Stimulated activated CD8-positive, alpha-beta memory T cell treated with anti-CD3 and anti-CD28 coated beads, Interleukin-2, amount 100 ng/mL, for 1 hour (primary cell): ENCODE measurements at regions not wholly inside any gene's neighbourhood (a gene's known extent, or its start where the extent isn't known, plus 50 kb on each side); places are given as distances from the start of the nearest gene placed in this dataset.
"Not testable (repeated sequence)": the region's sequence is repeated elsewhere in the genome, so short reads cannot be mapped to it uniquely, and the experiment has no call there.

Experiments used
- DNase-seq, 2 donors: peaks; one replicate each; pipeline ENCODE4 v3.0.0-alpha.2; 2020; ENCODE audit warnings: low read depth in 2 of 2

DNA sequence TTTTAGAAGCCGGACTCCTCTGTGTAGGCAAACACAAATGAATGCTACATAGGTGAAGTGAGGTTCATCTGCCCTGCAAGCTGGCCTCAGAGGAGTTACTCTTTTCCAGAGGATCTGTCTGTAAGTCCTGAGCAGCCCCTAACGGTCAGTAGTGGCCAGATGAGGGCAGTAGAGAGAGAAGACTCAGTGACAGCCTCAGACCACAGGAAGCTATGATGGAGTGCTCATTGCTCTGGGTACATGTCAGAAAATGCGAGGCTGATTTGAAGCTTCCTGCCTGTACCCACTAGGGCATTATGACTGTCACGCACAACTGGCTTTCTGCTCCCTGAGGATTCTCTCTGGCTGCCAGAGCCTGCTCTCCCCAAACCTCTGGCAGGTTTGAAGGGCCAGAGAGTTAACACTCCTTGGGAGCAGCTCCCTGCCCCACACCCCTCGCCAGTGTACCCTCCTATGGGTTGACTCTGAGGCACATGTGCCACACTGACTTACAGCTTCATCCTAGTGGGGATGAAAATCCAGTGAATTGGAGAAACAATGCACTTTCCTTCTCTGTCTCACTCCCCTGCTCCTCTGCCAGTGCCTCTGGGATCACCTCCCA lies 141.5 kb downstream of the GABRG2 start:
- DNase-seq = no peak

DNA sequence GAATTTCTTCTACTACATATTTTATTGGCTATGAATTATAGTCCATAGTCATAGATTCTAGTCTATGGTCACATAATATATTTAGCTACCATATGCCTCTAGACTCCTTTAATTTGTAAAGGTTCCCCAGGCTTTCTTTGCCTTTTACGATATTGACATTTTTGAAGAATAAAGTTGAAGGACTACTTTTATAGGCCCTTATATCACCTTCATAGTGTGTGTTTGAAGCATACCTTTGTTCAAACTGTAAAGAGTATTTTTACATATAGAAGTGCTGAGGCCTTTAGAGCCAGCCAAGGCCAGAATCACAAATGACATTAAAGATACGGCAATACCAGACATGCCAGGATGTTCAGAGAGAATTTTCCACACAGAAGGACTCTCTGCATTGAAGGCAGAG lies 147.0 kb downstream of the GABRG2 start:
- no peak for DNase-seq

- no peak for DNase-seq
Observed at GRCh38 chr5:162217037-162217436, 149.5 kb downstream of the GABRG2 start.

DNA sequence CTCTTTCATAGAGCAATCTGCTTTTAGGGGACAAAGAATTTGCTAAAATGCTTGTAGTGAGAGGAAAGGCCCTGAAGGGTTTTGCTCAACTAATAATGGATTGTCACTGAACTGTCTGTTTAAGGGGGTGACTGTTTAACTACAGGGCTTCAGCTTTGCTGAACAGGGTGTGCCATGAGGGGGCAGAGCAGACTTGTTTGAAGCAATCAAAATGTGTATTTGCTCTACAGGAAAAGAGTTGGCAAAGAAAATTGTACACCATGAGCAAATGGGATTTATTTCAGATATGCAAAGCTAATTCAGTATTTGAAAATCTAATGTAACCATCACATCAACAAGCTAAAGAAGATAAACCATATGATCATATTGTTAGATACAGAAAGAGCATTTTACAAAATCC lies 154.3 kb downstream of the GABRG2 start:
- DNase-seq = no peak

- DNase-seq = no peak
Observed at GRCh38 chr5:162227075-162227474, 159.5 kb downstream of the GABRG2 start.

GRCh38 chr5:162230348-162230747 lies 162.8 kb downstream of the GABRG2 start:
- no peak for DNase-seq

DNA sequence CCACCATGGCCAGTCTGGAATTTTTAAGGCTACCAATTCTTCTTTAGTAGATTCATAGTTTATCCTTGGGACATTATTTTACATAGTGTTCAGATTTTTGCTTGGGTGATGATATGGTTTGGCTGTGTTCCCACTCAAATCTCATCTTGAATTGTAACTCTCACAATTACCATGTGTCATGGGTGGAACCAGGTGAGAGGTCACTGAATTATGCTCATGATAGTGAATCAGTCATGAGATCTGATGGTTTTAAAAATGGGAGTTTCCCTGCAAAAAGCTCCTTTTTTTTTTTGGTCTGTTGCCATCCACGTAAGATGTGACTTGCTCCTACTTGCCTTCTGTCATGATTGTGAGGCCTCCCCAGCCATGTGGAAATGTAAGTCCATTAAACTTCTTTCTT lies 163.9 kb downstream of the GABRG2 start:
- DNase-seq = no peak

- no peak for DNase-seq
Observed at GRCh38 chr5:162240734-162241133, 173.2 kb downstream of the GABRG2 start.

GRCh38 chr5:162242416-162242815 lies 174.8 kb downstream of the GABRG2 start:
- DNase-seq = no peak

DNA sequence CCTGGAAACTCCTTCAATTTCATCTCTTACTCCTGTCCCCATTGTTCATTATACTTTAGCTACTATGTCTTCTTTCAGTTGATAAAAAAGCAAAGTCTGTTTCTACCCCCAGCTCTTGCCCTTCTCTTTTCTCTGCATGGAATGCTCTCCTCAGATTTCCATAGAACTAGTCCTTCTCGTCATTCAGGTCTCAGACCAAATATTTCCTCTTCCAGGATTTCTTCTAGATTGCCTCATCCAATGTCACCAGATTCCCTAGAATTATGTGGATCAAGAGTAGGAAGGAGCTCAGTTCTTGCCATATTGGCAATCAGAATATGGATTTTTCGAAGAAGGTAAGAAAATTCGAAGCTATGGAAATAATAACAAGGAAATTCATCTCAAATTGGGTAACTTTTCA lies 176.1 kb downstream of the GABRG2 start:
- no peak for DNase-seq

GRCh38 chr5:162248107-162248713 lies 180.6 kb downstream of the GABRG2 start:
- no peak for DNase-seq

GRCh38 chr5:162256711-162257110 lies 189.1 kb downstream of the GABRG2 start:
- DNase-seq = no peak

DNA sequence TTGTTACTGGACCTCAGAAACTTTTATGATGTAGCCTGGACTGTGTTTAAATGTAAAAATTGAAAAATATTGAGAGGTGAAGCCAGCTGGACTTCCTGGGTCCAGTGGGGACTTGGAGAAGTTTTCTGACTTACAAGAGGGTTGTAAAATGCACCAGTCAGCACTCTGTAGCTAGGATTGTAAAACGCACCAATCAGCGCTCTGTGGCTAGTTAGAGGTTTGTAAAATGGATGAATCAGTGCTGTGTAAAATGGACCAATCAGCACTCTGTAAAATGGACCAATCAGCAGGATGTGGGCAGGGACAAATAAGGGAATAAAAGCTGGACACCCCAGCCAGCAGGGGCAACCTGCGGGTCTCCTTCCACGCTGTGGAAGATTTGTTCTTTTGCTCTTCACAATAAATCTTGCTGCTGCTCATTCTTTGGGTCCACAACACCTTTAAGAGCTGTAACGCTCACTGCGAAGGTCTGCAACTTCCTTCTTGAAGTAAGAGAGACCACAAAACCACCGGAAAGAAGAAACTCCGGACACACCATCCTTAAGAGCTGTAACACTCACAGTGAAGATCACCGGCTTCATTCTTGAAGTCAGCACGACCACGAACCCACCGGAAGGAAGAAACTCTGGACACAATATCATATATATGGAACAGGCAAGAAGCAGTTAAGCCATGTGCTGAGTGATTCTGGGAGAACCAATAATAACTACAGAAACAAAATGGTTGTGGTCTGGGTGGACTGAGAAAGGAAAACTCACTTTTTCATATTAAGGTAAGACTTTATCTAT lies 201.3 kb downstream of the GABRG2 start:
- no peak for DNase-seq

DNA sequence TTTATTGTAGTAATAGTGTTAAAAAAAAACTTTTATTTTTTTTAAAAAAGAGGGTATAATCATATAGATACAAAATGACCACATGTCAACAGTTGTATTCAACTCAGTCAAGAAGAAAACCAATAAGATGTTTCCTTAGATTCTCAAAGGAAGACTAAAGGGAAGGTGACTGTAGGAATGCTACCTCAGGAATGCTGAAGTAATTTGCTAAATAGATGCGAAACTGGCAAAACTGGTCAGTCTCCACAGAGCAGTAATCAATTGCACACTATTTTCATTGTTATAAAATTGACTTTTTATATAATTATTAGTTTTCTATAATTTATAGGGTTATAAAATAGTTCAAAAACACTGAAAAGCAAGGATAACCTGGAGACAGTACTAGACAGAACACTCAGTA lies 204.8 kb downstream of the GABRG2 start:
- DNase-seq = no peak

GRCh38 chr5:162274679-162275078 lies 207.1 kb downstream of the GABRG2 start:
- DNase-seq = no peak

DNA sequence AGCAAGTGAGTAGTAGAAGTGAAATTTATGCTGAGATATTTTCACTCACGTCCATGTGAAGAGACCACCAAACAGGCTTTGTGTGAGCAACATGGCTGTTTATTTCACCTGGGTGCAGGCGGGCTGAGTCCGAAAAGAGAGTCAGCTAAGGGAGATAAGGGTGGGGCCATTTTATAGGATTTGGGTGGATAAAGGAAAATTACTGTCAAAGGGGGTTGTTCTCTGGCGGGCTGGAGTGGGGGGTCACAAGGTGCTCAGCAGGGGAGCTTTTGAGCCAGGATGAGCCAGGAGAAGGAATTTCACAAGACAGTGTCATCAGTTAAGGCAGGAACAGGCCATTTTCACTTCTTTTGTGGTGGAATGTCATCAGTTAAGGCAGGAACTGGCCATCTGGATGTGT lies 207.8 kb downstream of the GABRG2 start:
- DNase-seq = not testable (repeated sequence)

- no peak for DNase-seq
Observed at GRCh38 chr5:162282191-162282590, 214.6 kb downstream of the GABRG2 start.

DNA sequence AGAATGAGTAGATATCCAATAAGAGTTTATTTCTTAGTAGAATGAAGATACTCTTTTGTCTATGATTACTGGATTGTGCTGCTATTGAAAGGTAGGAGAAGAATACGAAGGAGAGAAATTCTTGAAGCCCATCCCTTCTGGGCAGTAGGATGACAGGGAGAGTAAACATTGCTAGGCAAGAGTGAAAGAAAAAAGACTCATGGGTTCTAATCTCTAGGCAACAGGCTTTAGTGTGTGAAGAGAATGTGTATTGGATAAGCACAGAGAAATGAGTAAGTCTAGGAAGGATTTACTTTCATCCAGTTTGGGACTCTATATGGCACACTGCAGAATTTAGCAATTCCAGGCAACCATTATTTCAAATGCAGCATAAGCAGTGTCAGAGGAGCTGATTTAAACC lies 216.0 kb downstream of the GABRG2 start:
- DNase-seq = no peak

GRCh38 chr5:162288647-162289296 lies 221.2 kb downstream of the GABRG2 start:
- DNase-seq = no peak

DNA sequence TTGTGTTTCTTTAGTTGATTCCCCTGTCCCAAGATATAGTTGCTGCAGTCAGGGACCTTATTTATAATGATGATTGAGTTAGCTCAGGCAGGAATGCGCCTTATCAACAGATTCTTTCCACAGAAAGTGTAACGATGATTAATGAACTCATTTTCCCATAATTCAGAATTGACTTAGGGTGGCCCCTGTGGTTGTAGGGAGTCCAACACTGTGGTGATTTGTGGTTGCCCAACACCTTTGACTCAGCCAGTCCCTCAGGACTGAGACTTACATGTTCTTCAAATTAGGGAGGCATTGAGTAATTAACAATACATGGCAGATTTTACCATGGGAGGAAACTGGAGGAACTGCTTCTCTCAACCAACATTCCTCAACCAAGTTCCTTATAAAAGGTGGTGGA lies 221.9 kb downstream of the GABRG2 start:
- DNase-seq = no peak

DNA sequence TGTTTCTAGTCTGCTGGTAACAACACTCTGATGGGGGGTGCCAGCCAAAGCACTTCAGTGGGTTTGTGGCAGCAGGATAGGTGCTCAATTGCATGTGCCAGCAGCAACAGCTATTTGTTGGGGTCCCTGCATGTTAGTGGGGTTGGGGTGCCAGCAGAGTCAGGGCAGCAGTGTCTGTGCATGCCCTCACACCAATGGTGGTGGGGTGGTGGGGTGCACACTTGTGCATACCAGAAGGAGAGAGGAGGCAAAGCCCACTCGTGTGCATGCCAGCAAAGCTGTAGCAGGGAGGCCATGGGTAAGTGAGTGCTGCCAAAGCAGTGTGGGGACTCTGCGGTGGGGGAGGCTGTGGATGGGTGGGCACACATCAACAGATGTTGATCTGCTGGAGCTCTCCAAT lies 232.2 kb downstream of the GABRG2 start:
- no peak for DNase-seq

DNA sequence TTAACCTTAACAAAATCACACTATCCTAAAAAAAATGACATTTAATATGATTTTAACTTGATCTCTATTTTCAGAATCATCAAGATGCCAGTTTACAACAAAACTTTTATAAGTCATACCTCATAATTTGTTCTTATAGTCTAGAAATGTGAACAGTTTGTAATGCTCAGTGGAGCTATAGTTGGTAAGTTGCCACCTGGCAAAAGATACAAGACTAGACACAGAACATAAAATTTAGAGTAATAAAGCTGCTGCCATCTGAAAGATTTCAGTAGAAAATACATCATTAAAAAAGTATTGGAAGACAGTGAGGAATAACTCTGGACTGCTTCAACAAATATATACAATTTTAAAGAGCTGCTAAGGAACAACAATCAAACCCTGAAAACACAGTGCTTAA lies 233.8 kb downstream of the GABRG2 start:
- DNase-seq = no peak

DNA sequence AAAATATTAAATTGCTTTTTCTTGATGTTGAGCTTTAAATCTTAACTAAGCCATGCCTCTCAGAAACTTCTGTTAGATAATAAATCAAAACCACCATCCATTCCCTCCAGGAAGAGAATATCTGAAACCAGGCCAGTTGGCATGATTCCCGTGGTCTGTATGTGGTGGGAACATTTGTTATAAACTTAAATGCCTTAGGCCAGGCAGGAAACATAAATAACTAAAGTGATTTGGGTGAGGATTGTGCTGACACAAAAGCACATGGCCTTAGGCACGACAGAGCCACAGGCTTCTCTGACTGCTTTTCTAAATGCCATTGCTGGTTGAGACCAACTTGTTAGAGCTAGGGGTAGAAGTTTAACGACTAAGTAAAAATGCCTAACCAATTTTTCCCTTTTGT lies 255.9 kb downstream of the GABRG2 start:
- DNase-seq = no peak
